HG02798 (cell line): ENCODE measurements at regions not wholly inside any gene's neighbourhood (a gene's known extent, or its start where the extent isn't known, plus 50 kb on each side); places are given as distances from the start of the nearest gene placed in this dataset.
"Not testable (repeated sequence)": the region's sequence is repeated elsewhere in the genome, so short reads cannot be mapped to it uniquely, and the experiment has no call there.

Source experiments
- ATAC-seq: cut with Tn5 transposase; IDR thresholded peaks from one replicate; pipeline ENCODE4 v1.9.1; 2021; ENCODE audit warnings: mild to moderate bottlenecking; ENCODE audit not compliant: unreplicated experiment, poor library complexity

- ATAC-seq: not testable (repeated sequence)
These were observed 209.5 kb upstream of the BTBD3 start for GRCh38 chr20:11708223-11708622.

GRCh38 chr20:11711214-11711613, 206.5 kb upstream of the BTBD3 start:
- ATAC-seq: no peak

GRCh38 chr20:11712639-11713160, 205.0 kb upstream of the BTBD3 start:
- no peak for ATAC-seq

- no peak for ATAC-seq
These were observed 202.8 kb upstream of the BTBD3 start for GRCh38 chr20:11714886-11715285.

- no peak for ATAC-seq
These were observed 201.3 kb upstream of the BTBD3 start for GRCh38 chr20:11716239-11716944.

- ATAC-seq: no peak
These were observed 200.8 kb upstream of the BTBD3 start for GRCh38 chr20:11716945-11717248.

- ATAC-seq: no peak
These were observed 200.1 kb upstream of the BTBD3 start for GRCh38 chr20:11717562-11717961.

- no peak for ATAC-seq
These were observed 199.1 kb upstream of the BTBD3 start for GRCh38 chr20:11718474-11719094.

- no peak for ATAC-seq
These were observed 198.5 kb upstream of the BTBD3 start for GRCh38 chr20:11719153-11719552.

- no peak for ATAC-seq
These were observed 196.3 kb upstream of the BTBD3 start for GRCh38 chr20:11721411-11721810.

- ATAC-seq: no peak
These were observed 193.6 kb upstream of the BTBD3 start for GRCh38 chr20:11724097-11724496.

GRCh38 chr20:11726026-11726425, 191.7 kb upstream of the BTBD3 start:
- no peak for ATAC-seq

GRCh38 chr20:11727708-11728107, 190.0 kb upstream of the BTBD3 start:
- no peak for ATAC-seq

- no peak for ATAC-seq
These were observed 188.8 kb upstream of the BTBD3 start for GRCh38 chr20:11728937-11729336.

GRCh38 chr20:11729806-11730205, 187.9 kb upstream of the BTBD3 start:
- no peak for ATAC-seq

- ATAC-seq: no peak
These were observed 183.3 kb upstream of the BTBD3 start for GRCh38 chr20:11734431-11734830.

GRCh38 chr20:11738852-11739251, 178.8 kb upstream of the BTBD3 start:
- ATAC-seq: no peak

- ATAC-seq: no peak
These were observed 176.7 kb upstream of the BTBD3 start for GRCh38 chr20:11740975-11741374.

GRCh38 chr20:11745145-11745544, 172.5 kb upstream of the BTBD3 start:
- no peak for ATAC-seq

GRCh38 chr20:11748436-11748835, 169.3 kb upstream of the BTBD3 start:
- no peak for ATAC-seq

- no peak for ATAC-seq
These were observed 165.4 kb upstream of the BTBD3 start for GRCh38 chr20:11752336-11752735.

- no peak for ATAC-seq
These were observed 164.5 kb upstream of the BTBD3 start for GRCh38 chr20:11753155-11753554.
